IMR-90 (cell line): ENCODE measurements at regions not wholly inside any gene's neighbourhood (a gene's known extent, or its start where the extent isn't known, plus 50 kb on each side); places are given as distances from the start of the nearest gene placed in this dataset.

Experiments
- ATAC-seq: fragments of 200-7000 bp; cut with Tn5 transposase; 2 replicates; pipeline ENCODE4 v1.9.1; 2020; ENCODE audit warnings: low read depth, mild to moderate bottlenecking, moderate library complexity
- BruUV-seq: library from RNA; stranded (reverse); fragments of 400-500 nt; replicated peaks from 2 replicates; lab custom pipeline; 2021; lab: Mats Ljungman, UMichigan
- CTCF ChIA-PET: fragments of 300-600 bp; formaldehyde crosslinking; extraction: SDS; loops from one replicate; lab custom pipeline; 2021; ENCODE audit warnings: antibody characterized with exemption; lab: Yijun Ruan, JAX
- POLR2A ChIA-PET: fragments of 300-600 bp; sonication (Branson Sonifier 250); formaldehyde crosslinking; loops from one replicate; lab custom pipeline; 2022; ENCODE audit warnings: antibody characterized with exemption; ENCODE audit not compliant: unreplicated experiment; lab: Charles Lee
- DNase-seq: peaks from one replicate; pipeline ENCODE4 v3.0.0; 2013
- H2AFZ ChIP-seq: replicated peaks from 2 replicates; pipeline ENCODE3; 2013; ENCODE audit warnings: low read length, mild to moderate bottlenecking; ENCODE audit not compliant: poor library complexity
- H2AK5ac ChIP-seq: 2 replicates; pipeline ENCODE4 v1.6.1; 2013; ENCODE audit warnings: low read depth, low read length, inconsistent platforms
- H2AK9ac ChIP-seq: replicated peaks from 2 replicates; pipeline ENCODE3; 2013; ENCODE audit warnings: mild to moderate bottlenecking, low read depth, low read length, moderate library complexity; ENCODE audit not compliant: poor library complexity
- H2BK120ac ChIP-seq: 2 replicates; pipeline ENCODE4 v1.6.1; 2013; ENCODE audit warnings: low read depth, low read length, inconsistent platforms
- H2BK15ac ChIP-seq: 3 replicates; pipeline ENCODE4 v1.6.1; 2013; ENCODE audit warnings: low read depth, low read length, inconsistent platforms
- H2BK20ac ChIP-seq: 2 replicates; pipeline ENCODE4 v1.6.1; 2013; ENCODE audit warnings: low read depth, mild to moderate bottlenecking, inconsistent platforms, low read length, moderate library complexity
- H2BK5ac ChIP-seq: 2 replicates; pipeline ENCODE4 v1.6.1; 2013; ENCODE audit warnings: mild to moderate bottlenecking, low read depth, low read length, inconsistent platforms; ENCODE audit not compliant: poor library complexity, severe bottlenecking
- H3K14ac ChIP-seq: replicated peaks from 2 replicates; pipeline ENCODE4 v1.6.1; 2013; ENCODE audit warnings: low read depth, low read length, inconsistent platforms
- H3K18ac ChIP-seq: 2 replicates; pipeline ENCODE4 v1.6.1; 2013; ENCODE audit warnings: low read depth, low read length, control low read depth
- H3K23ac ChIP-seq: 2 replicates; pipeline ENCODE4 v1.6.1; 2013; ENCODE audit warnings: low read depth, low read length, inconsistent platforms
- H3K27ac ChIP-seq: 2 replicates; pipeline ENCODE4 v1.5.1; 2013; ENCODE audit warnings: mild to moderate bottlenecking, control low read depth, low read length; ENCODE audit not compliant: insufficient read depth
- H3K27me3 ChIP-seq: 2 replicates; pipeline ENCODE4 v1.6.1; 2013; ENCODE audit warnings: low read length; ENCODE audit not compliant: control insufficient read depth, insufficient read depth
- H3K36me3 ChIP-seq: 2 replicates; pipeline ENCODE4 v1.6.1; 2013; ENCODE audit warnings: low read length, mixed read lengths; ENCODE audit not compliant: control insufficient read depth, insufficient read depth
- H3K4ac ChIP-seq: 2 replicates; pipeline ENCODE4 v1.6.1; 2013; ENCODE audit warnings: low read depth, low read length, inconsistent platforms
- H3K4me1 ChIP-seq: 2 replicates; pipeline ENCODE4 v1.6.1; 2013; ENCODE audit warnings: low read length, mixed read lengths; ENCODE audit not compliant: control insufficient read depth, insufficient read depth
- H3K4me2 ChIP-seq: 2 replicates; pipeline ENCODE4 v1.6.1; 2013; ENCODE audit warnings: low read depth, mild to moderate bottlenecking, control low read depth, low read length, moderate library complexity
- H3K4me3 ChIP-seq: 2 replicates; pipeline ENCODE4 v1.5.1; 2013; ENCODE audit warnings: low read depth, mild to moderate bottlenecking, control low read depth, low read length, moderate library complexity; ENCODE audit not compliant: insufficient read depth
- H3K56ac ChIP-seq: 2 replicates; pipeline ENCODE4 v1.6.1; 2013; ENCODE audit warnings: low read length, inconsistent platforms; ENCODE audit not compliant: insufficient read depth; ENCODE audit errors: extremely low read depth
- H3K79me1 ChIP-seq, 2 experiments: 2 replicates each; pipeline ENCODE4 v1.6.1; 2013; ENCODE audit warnings: low read length in 2 of 2, inconsistent platforms in 1 of 2, low read depth in 1 of 2
- H3K9ac ChIP-seq: 2 replicates; pipeline ENCODE4 v1.6.1; 2013; ENCODE audit warnings: low read depth, low read length, control low read depth
- H3K9me1 ChIP-seq: 2 replicates; pipeline ENCODE4 v1.6.1; 2013; ENCODE audit warnings: low read length, inconsistent platforms; ENCODE audit not compliant: insufficient read depth
- H3K9me3 ChIP-seq: 2 replicates; pipeline ENCODE4 v1.6.1; 2013; ENCODE audit warnings: low read length; ENCODE audit not compliant: control insufficient read depth, insufficient read depth
- H4K20me1 ChIP-seq: 2 replicates; pipeline ENCODE4 v1.6.1; 2013; ENCODE audit warnings: low read length, inconsistent platforms; ENCODE audit not compliant: insufficient read depth
- H4K5ac ChIP-seq: 2 replicates; pipeline ENCODE4 v1.6.1; 2013; ENCODE audit warnings: mild to moderate bottlenecking, low read depth, low read length, control low read depth
- H4K8ac ChIP-seq, 2 experiments: 2 replicates each; pipeline ENCODE4 v1.6.1; 2013; ENCODE audit warnings: low read depth in 2 of 2, low read length in 2 of 2, control low read depth in 1 of 2, inconsistent platforms in 1 of 2
- H4K91ac ChIP-seq: 2 replicates; pipeline ENCODE4 v1.6.1; 2013; ENCODE audit warnings: low read depth, low read length, inconsistent platforms; ENCODE audit not compliant: insufficient read depth
- CTCF ChIP-seq: conservative IDR thresholded peaks from 2 replicates; pipeline ENCODE4 v1.5.1; 2012; ENCODE audit warnings: mild to moderate bottlenecking, low read depth, low read length, improper control_type of control experiment
- ELK1 ChIP-seq: fragments of 150-350 bp; IDR thresholded peaks from 2 replicates; pipeline ENCODE4 v1.6.1; 2016; ENCODE audit warnings: low read depth, mild to moderate bottlenecking, low read length, moderate library complexity, borderline replicate concordance
- MAFK ChIP-seq: IDR thresholded peaks from 2 replicates; pipeline ENCODE4 v1.6.1; 2012; ENCODE audit warnings: low read depth, low read length, improper control_type of control experiment
- RAD21 ChIP-seq: IDR thresholded peaks from 2 replicates; pipeline ENCODE4 v1.6.1; 2012; ENCODE audit warnings: low read length, improper control_type of control experiment
- RCOR1 ChIP-seq: IDR thresholded peaks from 2 replicates; pipeline ENCODE4 v1.6.1; 2012; ENCODE audit warnings: mild to moderate bottlenecking, low read length, improper control_type of control experiment; ENCODE audit not compliant: insufficient replicate concordance
- SMC3 ChIP-seq: fragments of 150-350 bp; IDR thresholded peaks from 2 replicates; pipeline ENCODE4 v1.6.1; 2016; ENCODE audit warnings: low read depth, mild to moderate bottlenecking, antibody characterized with exemption, low read length, moderate library complexity
- WGBS, 2 experiments: methylation state at CpG; one replicate each; pipeline versions ENCODE4 v1.1.5 to v1.1.7; 2013; ENCODE audit warnings: missing lambda C conversion rate in 2 of 2; ENCODE audit not compliant: insufficient read length in 1 of 2; ENCODE audit errors: extremely low coverage in 2 of 2; 5-methylcytosine and 5-hydroxymethylcytosine counted together
- dilution Hi-C: fragments of 300-500 bp; cut with HindIII; formaldehyde crosslinking; loops from one replicate; pipeline ENCODE4 v1.14.3; 2018; ENCODE audit warnings: low sequenced_read_pairs; ENCODE audit not compliant: unreplicated experiment
- in situ Hi-C: fragments of 300-500 bp; cut with MboI; formaldehyde crosslinking; loops from 3 replicates; pipeline ENCODE4 v1.14.3; 2019; ENCODE audit warnings: low sequenced_read_pairs, inconsistent platforms, mixed read lengths
- intact Hi-C: fragments of 100-400 bp; cut with micrococcal nuclease; formaldehyde crosslinking; loops from 2 replicates; pipeline ENCODE4 v1.10.0; 2022

DNA sequence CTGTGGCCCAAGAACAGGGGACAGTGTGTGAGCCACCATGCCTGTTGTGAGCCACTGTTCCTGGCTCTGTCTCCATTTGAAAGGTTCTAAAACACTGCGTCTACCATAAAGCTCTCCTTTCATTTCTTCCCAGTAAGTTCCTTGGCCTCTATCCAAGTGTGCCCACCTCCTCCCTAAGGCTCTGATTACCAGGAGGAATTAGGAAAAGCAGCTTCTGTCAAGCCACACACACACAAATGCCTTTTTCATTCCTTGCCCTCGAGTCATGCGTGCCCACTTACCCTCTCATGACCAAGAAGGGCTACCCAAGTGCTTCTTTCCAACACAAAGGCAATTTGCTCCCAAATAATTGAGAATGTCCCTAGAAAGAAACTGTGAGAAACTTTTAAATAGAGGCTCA is 70.8 kb upstream of the PARD3 start:
- Histone ChIP-seq H3K9me3 (no peaks in the 10 kb centered on the region), H3K9me1 (no peaks in the 10 kb centered on the region), H3K27me3 (peaks cover 10% of the 10 kb centered on the region), H2BK15ac (no peak overlapping the region), H2BK20ac (no peak overlapping the region), H3K23ac (no peak overlapping the region), H3K4me1 (no peaks in the 10 kb centered on the region), H3K79me1 (no peaks in the 10 kb centered on the region), H3K18ac (no peak overlapping the region), H2AK9ac (peak overlapping the region; percentile 37), H3K36me3 (no peaks in the 10 kb centered on the region), H2AFZ (no peak overlapping the region), H4K20me1 (no peaks in the 10 kb centered on the region), H2AK5ac (no peak overlapping the region), H3K9ac (no peak overlapping the region), H4K8ac (no peak overlapping the region), H3K4ac (no peak overlapping the region), H3K27ac (no peak overlapping the region), H2BK120ac (no peak overlapping the region), H4K91ac (no peak overlapping the region), H3K4me3 (no peak overlapping the region), H3K56ac (no peak overlapping the region), H2BK5ac (no peak overlapping the region), H4K5ac (no peak overlapping the region), H3K14ac (no peak overlapping the region; the same call in 1 of the 2 replicates), H3K4me2 (no peak overlapping the region)
- ChIA-PET POLR2A (no interaction called here), CTCF (no interaction called here)
- ATAC-seq (no peak), DNase-seq (no peak)
- dilution Hi-C loops = no loop called here
- in situ Hi-C loops = no loop called here
- intact Hi-C loops = no loop called here
- no TSS peak for BruUV-seq
- TF ChIP-seq SMC3 (no peak), RCOR1 (no peak), ELK1 (no peak), MAFK (no peak), CTCF (no peak), RAD21 (no peak)
- WGBS, 2 experiments = no CpG with 5 or more reads among the region's 3 CpGs
